Stimulated activated naive CD8-positive, alpha-beta T cell treated with anti-CD3 and anti-CD28 coated beads, Interleukin-15, Interleukin-2, amounts not matched to agents 100 U/mL and 50 U/mL, for 24 hours (primary cell): ENCODE measurements at regions not wholly inside any gene's neighbourhood (a gene's known extent, or its start where the extent isn't known, plus 50 kb on each side); places are given as distances from the start of the nearest gene placed in this dataset.
A peak's percentile ranks its signal among the peaks of the same experiment; 100 is the strongest.
"Not testable (repeated sequence)": the region's sequence is repeated elsewhere in the genome, so short reads cannot be mapped to it uniquely, and the experiment has no call there.

Experiments
- ATAC-seq: fragments of 150-1000 bp; cut with Tn5 transposase; one replicate; pipeline ENCODE4 v1.10.0; 2021
- DNase-seq: peaks from one replicate; pipeline ENCODE4 v3.0.0; 2021

- ATAC-seq, result no peak
- no peak for DNase-seq
These were observed 59.6 kb downstream of the RNF187 start for GRCh38 chr1:228546541-228547463.

DNA sequence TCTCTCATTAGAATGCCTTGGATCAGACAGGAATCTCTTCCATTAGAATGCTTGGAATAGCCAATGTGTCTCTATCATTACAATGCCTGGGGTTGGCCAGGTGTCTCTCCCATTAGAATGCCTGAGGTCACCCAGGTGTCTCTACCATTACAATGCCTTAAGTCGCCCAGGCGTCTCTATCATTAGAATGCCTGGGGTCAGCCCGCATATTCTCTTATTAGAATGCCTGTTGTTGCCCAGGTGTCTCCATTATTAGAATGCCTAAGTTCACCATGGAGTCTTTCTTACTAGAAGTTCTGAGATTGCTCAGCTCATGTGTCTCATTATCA lies 60.2 kb downstream of the RNF187 start:
- no peak for ATAC-seq
- DNase-seq, result no peak

DNA sequence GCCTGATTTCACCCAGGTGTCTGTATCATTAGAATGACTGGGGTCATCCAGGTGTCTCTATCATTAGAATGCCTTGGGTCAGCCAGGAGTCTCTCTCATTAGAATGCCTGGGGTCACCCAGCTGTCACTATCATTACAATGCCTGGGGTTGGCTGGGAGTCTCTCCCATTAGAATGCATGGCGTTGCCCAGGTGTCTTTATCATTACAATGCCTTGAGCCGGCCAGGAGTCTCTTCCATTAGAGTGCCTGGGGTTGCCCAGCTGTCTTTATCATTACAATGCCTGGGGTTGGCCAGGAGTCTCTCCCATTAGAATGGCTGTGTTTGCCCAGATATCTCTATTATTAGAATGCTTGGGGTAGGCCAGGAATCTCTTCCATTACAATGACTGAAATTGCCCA lies 61.6 kb downstream of the RNF187 start:
- no peak for ATAC-seq
- DNase-seq, result no peak

DNA sequence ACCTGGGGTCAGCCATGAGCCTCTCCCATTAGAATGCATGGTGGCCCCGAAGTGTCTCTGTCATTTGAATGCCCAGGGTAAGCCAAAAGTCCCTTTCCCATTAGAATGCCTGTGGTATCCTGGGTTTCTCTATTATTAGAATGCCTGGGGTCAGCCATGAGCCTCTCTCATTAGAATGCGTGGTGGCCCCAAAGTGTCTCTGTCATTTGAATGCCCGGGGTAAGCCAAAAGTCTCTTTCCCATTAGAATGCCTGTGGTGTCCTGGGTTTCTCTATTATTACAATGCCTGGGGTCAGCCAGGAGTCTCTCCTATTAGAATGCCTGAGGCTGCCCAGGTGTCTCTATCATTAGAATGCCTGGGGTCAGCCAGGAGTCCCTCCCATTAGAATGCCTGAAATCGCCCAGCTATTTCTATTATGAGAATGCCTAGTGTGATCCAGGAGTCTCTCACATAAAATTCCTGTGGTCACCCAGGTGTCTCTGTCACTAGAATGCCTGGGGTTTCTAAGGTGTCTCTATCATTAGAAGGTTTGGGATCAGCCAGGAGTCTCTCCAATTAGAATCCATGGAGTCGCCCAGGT lies 65.5 kb downstream of the RNF187 start:
- DNase-seq (no peak), ATAC-seq (no peak)

DNA sequence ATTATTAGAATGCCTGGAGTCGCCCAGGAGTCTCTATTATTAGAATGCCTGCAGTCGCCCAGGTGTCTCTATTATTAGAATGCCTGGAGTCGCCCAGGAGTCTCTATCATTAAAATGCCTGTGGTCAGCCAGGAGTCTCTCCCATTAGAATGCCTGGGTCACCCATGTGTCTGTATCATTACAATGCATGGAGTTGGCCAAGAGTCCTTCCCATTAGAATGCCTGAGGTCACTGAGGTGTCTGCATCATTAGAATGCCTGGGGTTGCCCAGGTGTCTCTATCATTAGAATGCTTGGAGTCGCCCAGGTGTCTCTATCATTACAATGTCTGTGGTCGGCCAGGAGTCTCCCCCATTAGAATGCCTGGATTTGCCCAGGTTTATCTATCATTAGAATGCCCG lies 66.9 kb downstream of the RNF187 start:
- ATAC-seq (no peak), DNase-seq (no peak)

GRCh38 chr1:228555074-228555994 lies 68.2 kb downstream of the RNF187 start:
- DNase-seq (peak; percentile 40), ATAC-seq (no peak)

GRCh38 chr1:228556634-228557430 lies 69.7 kb downstream of the RNF187 start:
- ATAC-seq, result not testable (repeated sequence)
- DNase-seq, result peak; percentile 40
